ENCODE measurements at regions not wholly inside any gene's neighbourhood (a gene's known extent, or its start where the extent isn't known, plus 50 kb on each side); places are given as distances from the start of the nearest gene placed in this dataset.
A peak's percentile ranks its signal among the peaks of the same experiment; 100 is the strongest.
"Not testable (repeated sequence)": the region's sequence is repeated elsewhere in the genome, so short reads cannot be mapped to it uniquely, and the experiment has no call there.

GRCh38 chr5:91283326-91283725 is 99.8 kb downstream of the ARRDC3 start:
- DNase-seq = peak; percentile 20

- DNase-seq = no peak
Observed at GRCh38 chr5:91282210-91282609, 100.9 kb downstream of the ARRDC3 start.

- no peak for DNase-seq
Observed at GRCh38 chr5:91281401-91281800, 101.7 kb downstream of the ARRDC3 start.

DNA sequence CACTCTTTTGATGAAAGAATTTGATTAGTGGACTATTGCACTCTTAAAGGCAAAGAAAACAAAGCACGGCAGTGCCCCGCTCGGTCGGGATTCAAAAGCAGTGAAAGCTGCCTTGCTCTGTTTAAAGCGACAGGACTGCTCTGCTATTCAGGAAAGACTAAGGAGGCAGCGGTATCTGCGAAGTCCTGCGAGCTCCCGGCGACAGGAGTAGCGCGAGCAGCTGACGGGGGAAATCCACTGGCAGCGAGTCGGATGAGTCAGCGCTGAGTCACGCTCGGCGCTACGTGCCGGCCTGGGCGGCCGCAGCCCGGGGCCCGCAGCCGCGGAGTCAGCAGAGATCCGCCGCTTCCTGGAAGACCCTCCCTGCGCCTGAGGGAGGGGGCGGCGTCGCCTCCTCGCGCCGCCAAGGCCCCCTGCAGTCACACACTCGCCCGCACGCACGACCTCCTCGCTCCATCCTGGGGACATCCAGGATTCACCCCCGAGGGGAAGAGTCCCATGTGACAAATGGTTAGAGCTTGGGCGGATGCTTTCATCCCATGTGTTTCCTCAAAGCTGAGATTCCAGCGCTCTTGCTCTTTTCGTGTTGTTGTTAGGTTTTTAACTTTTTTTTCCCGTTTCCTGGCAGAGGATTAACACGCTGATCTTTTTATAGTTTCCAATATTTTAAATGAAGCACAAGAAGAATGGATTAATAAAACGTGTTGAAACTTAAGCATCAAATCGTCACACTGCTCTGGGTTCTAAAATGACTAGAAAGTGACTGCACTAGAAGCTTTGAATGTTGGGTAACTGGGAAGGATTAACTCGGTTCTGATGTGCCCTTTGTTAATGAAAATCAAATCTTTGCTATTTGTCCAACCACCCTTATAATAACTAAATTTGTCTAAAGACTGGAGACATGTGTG is 102.5 kb downstream of the ARRDC3 start:
- DNase-seq = peak; percentile 93

DNA sequence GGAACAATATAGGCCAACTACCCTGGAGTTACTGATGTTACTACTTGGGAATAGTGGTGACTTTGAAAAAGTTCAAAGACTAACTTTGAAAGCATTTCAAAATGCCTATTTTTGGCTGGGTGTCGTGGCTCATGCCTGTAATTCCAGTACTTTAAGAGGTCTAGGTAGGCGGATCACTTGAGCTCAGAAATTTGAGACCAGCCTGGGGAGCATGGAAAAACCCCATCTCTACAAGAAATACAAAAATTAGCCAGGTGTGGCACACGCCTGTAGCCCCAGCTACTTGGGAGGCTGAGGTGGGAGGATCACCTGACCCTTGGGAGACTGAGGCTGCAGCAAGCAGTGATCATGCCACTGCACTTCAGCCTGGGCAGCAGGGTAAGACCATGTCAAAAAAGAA is 105.3 kb downstream of the ARRDC3 start:
- no peak for DNase-seq

GRCh38 chr5:91277093-91277626 is 106.0 kb downstream of the ARRDC3 start:
- DNase-seq = no peak

DNA sequence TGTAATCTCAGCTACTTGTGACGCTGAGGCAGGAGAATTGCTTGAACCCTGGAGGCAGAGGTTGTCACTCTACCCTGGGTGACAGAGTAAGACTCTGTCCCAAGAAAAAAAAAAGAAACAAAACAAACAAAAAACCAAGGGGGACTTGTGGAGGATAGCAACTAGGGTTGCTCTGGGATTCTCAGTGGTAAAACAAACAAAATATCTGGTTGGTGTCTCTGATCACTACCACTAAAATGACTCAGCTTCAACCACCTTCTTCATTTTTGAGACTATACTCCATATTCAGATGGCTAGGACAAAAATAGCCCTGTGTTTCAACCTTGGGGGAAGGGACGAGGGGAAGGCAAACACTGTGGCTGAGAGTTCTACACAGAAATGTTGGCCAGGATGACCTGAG is 110.3 kb downstream of the ARRDC3 start:
- DNase-seq = no peak

DNA sequence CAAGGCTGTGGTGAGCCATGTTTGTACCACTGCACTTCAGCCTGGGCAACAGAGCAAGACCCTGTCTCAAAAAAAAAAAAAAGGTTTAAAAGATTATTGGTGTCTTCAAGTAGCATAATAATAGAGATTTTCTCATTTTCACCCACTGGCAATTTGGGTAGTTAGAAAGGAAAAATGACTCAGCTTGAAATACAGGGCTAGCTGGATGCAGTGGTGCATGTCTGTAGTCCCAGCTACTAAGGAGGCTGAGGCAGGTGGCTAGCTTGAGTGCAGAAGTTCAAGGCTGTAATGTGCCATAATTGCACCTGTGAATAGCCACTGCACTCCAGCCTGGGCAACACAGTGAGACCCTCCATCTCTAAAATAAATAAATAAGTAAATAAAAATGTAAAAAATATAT is 111.1 kb downstream of the ARRDC3 start:
- no peak for DNase-seq

GRCh38 chr5:91269198-91269597 is 113.9 kb downstream of the ARRDC3 start:
- DNase-seq = peak; percentile 21

DNA sequence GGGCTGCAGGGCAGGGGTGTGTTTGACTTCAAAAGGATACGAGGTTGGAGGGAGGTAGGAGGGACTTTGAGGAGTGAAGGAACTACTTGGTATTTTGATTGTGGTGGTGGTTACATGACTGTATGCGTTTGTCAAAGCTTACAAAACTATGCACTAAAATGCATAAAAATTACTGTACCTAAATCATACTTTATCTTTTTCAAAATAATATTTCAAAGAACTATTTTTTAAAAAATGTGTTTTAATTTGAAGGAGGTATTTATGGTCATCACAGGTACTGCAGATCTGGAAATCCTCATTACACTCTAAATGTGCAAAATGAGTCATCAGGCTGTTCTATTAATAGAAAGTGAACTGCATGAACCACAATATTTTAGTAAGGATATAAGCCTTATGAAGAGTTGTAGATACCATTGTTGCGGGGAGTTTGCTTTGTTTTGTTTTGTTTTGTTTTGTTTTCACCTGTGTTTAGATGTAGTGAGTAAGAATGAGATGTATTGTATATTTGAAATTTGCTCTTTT is 116.9 kb downstream of the ARRDC3 start:
- DNase-seq = no peak

- no peak for DNase-seq
Observed at GRCh38 chr5:91264311-91265051, 118.6 kb downstream of the ARRDC3 start.

- DNase-seq = no peak
Observed at GRCh38 chr5:91263898-91264297, 119.2 kb downstream of the ARRDC3 start.

- DNase-seq = no peak
Observed at GRCh38 chr5:91257301-91257700, 125.8 kb downstream of the ARRDC3 start.

DNA sequence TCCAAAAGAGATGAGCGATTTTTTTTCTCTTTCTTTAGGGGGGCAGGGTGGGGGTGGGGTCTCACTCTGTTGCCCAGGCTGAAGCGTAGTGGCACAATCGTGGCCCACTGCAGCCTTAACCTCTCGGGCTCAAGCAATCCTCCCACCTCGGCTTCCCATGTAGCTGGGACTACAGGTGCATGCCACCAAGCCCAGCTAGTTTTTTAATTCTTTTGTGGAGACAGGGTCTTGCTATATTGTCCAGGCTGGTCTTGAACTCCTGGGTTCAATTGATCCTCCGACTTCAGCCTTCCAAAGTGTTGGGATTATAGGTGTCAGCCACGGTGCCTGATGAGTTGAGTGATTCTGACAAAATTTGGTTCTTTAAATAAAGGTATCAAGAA is 127.0 kb downstream of the ARRDC3 start:
- DNase-seq = no peak

- no peak for DNase-seq
Observed at GRCh38 chr5:91255396-91256141, 127.5 kb downstream of the ARRDC3 start.

- no peak for DNase-seq
Observed at GRCh38 chr5:91252916-91253315, 130.2 kb downstream of the ARRDC3 start.

DNA sequence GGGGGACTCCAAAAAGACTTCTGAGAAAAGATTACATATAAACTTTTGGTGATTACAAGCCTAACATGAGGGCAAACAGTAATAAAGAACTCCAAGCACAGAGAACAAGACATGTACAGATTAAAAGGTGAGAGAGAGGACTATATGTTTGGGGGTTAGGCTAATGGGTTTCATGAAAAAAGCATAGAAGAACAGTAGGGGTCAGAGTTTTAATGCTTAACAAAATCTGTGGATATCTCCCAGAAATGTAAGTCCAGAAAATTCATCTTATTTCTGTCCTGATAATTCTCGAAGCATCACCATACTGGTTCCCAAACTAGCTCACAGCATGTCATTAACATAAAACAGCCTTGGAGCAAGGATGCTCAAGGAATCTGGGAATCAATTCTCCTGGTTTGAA is 137.2 kb downstream of the ARRDC3 start:
- no peak for DNase-seq

DNA sequence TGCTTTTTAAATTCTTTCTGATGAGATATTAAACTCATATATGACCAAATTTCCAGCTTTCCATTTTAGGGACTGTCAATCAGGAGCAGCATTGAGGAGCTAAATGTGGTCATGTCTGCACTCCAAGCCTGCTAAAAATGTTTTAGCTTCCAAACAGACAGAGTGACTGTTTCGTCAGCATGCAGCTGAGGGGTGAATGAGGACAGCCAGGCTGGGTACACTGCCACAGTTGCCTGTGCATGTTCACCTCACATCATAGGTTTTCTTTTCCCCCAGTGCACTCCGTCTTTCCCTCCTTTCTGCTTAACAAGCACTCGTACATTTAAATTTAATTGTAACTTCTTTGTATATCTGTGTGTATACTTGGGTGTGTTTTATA is 138.1 kb downstream of the ARRDC3 start:
- no peak for DNase-seq

- DNase-seq = no peak
Observed at GRCh38 chr5:91244380-91245073, 138.6 kb downstream of the ARRDC3 start.

DNA sequence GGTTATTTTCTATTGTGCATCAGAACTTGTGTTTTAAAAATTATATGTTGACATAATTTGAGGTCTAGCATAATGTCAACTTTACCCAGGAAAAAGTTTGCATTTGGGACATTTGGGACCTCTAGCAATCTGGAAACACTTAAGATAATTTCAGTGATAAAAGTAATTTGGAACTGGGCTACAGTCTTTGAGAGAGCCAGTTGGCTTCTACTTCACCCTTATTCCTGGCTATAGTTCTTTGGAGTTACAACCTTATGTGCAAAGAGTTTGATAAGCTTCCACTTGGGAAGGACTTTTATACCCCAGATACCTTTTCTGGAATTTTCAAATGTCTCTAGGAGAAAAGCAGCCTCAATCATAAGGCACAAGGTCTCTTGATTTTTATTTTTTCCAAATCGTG is 139.3 kb downstream of the ARRDC3 start:
- DNase-seq = no peak

- DNase-seq = no peak
Observed at GRCh38 chr5:91243286-91243685, 139.8 kb downstream of the ARRDC3 start.

DNA sequence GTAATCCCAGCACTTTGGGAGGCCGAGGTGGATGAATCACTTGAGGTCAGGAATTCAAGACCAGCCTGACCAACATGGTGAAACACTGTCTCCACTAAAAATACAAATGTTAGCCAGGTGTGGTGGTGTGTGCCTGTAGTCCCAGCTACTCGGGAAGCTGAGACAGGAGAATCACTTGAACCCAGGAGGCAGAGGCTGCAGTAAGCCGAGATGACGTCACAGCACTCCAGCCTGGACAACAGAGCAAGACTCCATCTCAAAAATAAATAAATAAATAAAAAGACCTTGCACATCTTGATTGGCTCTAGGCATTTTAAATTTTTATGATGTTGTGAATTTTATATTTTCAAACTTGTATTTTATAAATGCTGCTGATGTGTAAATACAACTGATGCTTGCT is 141.7 kb downstream of the ARRDC3 start:
- not testable (repeated sequence) for DNase-seq
